GM21360 (cell line): ENCODE measurements at regions not wholly inside any gene's neighbourhood (a gene's known extent, or its start where the extent isn't known, plus 50 kb on each side); places are given as distances from the start of the nearest gene placed in this dataset.

Source experiments
- ATAC-seq: cut with Tn5 transposase; IDR thresholded peaks from one replicate; pipeline ENCODE4 v1.9.1; 2021; ENCODE audit warnings: mild to moderate bottlenecking, moderate library complexity; ENCODE audit not compliant: unreplicated experiment

DNA sequence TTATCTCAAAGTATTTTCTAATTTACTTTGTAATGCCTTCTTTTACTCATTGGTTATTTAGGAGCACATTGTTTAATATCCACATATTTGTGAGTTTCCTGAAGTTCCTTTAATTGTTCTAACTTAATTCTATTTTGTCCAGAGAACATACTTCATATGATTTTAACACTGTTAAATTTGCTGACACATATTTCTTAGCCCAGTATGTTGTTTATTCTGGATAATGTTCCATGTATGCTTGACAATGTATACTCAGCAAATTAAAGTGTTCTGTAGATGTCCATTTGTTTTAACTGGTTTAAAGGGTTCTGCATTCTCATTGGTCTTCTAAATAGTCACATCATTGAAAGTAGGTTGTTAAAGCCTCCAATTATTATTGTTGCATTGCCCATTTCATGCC, 643.7 kb upstream of the NR5A2 start:
- ATAC-seq: no peak

DNA sequence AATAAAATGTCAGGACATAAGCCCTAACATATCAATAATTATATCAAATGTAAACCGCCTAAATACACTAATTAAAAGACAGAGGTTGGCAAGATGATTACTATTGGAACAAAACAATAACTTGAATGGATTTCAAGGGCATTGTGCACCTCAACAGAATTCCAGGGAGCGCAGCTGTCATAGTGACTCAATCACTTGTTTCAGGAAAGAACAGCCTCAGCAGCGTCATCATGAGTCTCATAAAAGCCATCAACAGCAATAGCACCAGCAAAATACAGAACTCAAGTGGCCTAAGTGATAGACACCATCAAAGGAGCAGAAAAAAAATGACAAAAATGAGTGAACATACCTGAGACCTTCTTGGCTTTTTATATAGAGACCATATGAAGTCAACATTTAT, 632.7 kb upstream of the NR5A2 start:
- ATAC-seq: no peak

DNA sequence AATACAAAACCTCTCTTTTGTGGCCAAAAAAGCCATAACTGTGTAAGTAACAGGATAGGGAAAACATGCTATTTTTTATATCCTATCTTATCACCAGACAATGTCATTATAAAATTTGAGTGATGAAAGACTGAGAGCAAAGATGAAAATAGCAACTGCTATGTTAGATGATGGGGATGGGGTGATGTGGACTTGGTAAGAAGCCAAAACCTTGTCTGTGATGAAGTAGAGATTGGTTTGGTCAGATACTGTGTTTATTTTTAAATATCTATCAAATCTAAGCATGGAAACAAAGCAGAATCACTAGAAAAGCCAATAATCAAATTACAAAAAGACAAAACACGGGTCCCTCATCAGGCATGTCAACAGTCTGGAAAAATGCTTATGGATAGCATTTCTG, 631.1 kb upstream of the NR5A2 start:
- no peak for ATAC-seq

GRCh38 chr1:199399996-199400724, 627.4 kb upstream of the NR5A2 start:
- peak; percentile 90 for ATAC-seq

DNA sequence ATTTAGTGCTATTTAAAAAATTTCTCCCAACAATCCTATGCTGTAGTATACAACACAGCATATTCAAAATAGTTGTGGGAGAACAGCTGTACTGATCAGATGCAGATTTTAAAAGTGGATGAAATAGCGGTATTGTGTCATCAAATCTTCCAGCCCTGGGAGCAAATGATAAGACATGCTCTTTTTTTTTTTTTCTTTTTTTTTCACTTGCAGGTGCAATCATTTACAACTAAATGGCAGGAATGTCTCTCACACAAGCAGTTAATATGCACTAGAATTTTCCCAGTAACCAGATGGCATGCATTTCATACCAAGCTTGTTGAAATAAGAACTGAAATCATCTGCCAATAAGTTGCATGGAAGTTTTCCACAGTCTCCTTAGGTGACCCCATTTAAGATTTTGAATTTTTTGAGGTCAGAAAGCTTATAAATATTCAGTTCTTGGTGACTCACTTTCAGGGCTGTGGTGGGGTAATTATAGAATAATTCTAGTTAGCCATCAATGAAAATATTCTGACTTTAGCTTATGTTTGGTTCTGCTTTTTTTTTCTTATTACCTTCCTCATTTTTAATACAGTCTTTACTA, 623.9 kb upstream of the NR5A2 start:
- no peak for ATAC-seq

- ATAC-seq: no peak
These were observed 623.3 kb upstream of the NR5A2 start for GRCh38 chr1:199404191-199404590.

- no peak for ATAC-seq
These were observed 622.5 kb upstream of the NR5A2 start for GRCh38 chr1:199404976-199405375.

DNA sequence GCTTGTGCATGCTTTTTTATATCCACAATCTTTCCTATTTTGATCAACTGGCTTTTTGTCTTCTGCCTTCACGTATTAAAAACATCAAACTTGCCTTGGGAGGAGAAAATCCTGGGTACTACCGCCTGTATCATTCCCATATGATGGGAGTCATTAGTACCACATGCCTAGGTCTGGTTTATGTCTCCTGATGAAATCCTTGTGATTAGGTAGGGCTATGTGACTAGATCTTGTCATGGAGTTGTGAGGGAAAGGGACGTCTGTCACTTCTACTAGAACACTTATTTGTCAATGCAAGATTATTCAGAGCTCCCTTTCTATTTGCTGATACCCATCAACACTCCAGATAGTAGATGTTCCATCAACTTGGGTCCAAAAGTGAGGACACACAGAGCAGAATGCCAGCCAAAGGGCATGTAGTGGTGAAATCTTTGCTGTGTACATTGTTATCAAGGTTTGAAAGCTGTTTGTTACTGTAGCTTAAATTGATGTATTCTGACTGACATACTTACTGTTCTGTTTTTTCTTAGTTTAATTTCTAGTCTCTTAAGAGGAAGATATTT, 621.8 kb upstream of the NR5A2 start:
- ATAC-seq: no peak

DNA sequence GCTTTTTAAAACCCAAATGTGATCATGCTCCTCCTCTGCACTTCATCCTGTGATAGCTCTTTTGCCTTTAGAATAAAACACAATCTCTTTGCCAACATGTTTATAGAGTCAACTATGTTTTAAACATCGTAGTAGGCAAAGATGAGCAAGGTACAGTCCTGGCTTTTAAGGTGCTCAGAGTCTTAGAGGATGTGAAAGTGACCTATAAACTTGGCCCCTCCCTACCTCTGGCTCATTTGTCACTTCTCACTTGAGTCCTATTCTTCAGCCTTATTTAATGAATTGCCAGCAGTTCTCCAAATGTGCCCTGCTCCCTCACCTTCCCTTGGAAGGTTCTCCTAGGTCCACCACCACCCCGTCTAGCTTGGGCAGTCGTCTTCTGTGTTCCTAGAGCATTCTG, 617.0 kb upstream of the NR5A2 start:
- ATAC-seq: no peak

GRCh38 chr1:199411506-199411905, 616.0 kb upstream of the NR5A2 start:
- no peak for ATAC-seq

DNA sequence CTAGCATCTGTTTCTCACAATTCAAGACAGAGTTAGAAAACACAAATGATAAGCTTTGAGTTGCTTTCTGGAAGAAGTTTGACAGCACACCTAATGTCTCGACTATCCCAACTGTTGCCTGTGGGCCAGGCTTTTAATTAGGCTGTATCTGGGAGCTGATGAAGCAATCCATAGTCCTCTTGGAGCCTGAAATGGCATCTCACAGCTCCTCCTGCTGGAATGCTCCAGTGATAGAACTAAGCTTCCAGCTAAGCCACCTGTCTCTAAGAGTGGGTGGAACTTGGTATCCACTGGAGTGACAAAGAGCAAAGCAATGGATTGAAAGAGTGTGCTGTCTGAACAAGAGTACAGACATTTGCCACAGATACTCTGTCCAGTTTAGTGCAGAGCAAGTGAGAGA, 605.3 kb upstream of the NR5A2 start:
- no peak for ATAC-seq

DNA sequence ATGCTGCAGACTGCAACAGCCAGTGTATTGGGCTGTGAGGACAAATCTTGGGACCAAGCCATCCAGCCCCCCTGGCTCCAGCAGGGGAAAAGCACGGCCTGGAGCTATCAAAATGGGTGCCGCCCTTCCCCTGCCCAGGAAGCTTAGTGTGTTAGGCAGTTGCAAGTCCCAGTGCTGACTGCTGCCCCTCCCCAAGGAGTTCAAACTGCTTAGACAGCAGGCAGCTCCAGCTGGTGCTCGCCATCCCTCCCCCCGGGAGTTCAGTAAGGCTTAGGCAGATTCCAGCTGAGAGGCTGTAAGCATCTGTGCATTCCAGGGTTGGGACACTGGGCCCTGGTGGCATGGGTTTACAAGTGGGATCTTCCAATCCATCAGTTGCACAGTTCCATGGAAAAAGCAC, 579.6 kb upstream of the NR5A2 start:
- ATAC-seq: no peak

- ATAC-seq: no peak
These were observed 578.9 kb upstream of the NR5A2 start for GRCh38 chr1:199448646-199449045.

GRCh38 chr1:199449221-199449620, 578.3 kb upstream of the NR5A2 start:
- ATAC-seq: no peak

- no peak for ATAC-seq
These were observed 577.8 kb upstream of the NR5A2 start for GRCh38 chr1:199449681-199450080.

DNA sequence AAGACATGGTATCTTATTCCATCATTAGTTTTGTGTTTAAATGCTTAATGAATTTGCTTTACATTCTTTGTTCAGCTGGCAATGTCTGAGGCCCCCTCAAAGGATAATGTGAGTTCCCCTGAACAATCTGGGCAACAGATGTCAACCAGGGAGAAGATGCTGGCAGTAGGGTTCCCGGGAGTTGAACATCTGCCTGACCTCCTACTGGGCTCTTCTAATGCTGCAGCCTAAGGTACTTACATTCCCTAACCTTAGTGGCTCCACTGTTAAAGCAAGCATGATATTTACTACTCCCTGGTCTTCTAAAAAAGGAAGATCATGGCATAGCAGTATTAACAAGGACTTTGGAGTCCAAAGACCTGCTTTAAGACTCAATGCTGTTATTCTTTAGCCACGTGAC, 574.9 kb upstream of the NR5A2 start:
- no peak for ATAC-seq

DNA sequence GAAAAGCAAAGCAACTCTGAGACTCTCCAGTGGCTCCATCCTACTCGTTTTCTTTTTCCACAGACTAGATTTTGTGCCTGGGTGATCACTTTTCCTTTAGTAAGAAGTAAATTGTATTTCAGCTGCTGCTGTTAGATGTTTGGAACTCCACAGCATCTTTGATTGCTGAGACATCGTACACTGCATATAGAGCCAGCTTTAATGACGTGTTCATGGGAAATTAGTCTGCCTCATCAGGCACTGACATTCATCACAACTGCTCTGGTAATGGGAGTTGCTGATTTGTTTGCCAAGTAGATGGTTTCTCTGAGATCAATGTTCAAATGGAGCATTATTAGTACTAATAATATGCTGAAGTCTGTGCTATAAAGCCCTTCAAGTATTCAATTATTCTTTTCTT, 573.8 kb upstream of the NR5A2 start:
- ATAC-seq: no peak

DNA sequence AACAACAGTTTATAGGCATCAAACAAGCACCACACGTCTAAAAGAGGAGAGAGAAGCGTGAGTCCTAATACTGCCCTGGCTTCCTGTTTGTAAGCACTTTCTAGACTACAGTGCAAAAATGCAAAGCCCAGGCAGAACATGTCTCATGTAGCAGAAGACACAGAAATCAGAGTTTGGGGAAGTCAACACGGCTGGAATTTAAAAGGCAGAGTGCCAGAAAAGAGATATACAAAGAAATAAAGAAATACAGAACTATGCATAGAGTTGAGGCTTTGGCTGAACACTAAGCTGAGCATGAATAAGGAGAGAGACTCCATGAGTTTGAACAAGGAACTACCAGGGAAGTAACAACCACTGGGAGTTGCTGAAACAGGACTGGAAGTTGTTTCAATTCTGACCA, 566.6 kb upstream of the NR5A2 start:
- no peak for ATAC-seq

DNA sequence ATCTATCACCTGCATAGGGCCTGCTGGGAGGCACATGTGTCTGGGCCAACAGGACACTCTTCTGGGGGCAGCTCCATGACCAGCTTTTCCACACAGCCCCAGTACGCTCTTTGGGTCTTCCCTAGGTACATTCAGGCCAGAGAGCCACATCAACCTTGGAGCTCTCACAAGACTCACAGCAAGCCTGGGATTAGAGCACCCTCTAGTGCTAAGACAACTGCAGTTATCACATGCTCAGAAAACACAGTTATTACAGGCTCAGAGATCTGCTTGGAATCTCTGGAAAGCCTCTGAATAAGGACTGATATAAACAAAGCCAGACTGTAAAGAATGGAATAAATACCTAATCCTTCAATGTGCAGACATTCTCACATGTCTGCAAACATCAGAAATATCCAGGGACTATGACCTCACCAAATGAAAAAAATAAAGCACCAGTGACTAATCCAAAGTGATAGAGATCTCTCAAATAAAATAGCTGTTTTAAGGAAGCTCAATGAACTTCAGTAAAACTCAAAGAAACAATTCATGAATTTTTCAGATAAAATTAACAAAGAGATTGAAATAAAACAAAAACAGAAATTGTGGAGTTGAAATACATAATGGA, 563.9 kb upstream of the NR5A2 start:
- peak; percentile 72 for ATAC-seq

DNA sequence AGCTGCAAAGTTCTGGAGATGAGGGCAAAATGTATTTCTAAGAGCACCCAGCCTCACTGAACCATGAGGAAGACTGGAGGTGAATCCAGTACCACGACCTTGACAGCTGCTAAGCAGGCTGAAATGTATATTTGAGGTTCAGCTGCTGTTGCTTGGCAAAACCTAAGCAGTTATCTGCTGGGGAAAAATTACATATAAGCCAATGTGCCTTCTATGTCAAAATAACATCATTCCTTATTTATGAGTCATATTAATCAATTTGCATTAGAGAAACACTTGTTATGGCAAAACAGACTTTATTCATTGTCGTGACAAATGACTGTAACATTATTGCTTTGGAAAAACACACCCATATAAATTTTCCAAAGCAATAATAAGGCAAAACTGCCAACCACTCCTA, 560.5 kb upstream of the NR5A2 start:
- ATAC-seq: no peak

GRCh38 chr1:199472018-199472417, 555.5 kb upstream of the NR5A2 start:
- ATAC-seq: no peak

DNA sequence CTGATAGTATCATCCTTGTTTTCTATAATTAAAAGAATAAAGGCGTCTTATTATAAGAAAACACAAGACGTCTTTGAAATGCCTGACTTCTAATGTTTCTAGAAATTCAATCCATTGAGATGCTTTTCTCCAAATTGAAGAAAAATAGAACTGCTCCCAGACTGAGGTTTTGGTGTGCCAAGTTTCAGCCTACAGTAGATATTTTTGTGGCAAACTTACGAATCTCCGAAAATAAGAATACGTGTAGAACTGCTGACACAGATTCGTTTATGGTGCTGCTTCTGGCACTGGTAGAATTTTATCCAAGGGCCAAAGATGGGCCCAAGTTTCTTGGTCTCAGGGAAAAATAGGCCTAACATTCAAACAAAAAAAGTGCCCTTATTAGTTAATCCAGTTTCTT, 554.5 kb upstream of the NR5A2 start:
- ATAC-seq: no peak
